ENCODE measurements at regions not wholly inside any gene's neighbourhood (a gene's known extent, or its start where the extent isn't known, plus 50 kb on each side); places are given as distances from the start of the nearest gene placed in this dataset.

DNA sequence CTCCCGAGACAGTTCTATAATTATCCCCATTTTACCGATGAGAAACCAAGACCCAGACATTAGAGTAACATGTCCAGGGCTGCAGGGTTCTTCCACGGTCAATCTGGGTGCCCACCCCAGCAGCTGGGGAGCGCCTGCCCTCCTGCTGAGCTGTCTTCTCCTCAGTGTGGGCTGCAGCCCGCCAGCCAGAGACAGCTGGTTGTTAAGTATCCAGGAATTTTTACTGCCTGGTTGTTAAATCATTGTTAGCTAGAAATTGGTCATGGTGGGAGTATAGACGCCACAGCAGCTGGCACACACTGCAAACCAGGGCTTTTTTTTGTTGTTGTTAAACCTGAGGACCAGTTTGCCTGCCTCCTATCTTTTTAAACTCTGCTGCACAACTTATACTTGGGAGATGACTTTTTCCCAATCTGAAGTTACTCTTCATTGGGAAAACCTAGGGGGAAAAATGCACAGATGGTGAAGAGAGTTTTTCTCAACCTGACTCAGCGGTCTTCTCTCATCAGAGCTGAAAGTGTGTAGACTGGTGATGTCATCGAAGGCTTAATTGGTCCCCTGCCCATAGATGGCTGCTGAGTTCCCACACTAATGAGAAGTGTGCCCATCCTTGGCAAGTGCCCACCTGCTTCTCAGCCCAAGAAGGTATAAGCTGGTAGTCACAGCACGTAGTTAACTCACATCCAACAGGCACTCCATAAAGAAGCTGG, 208.6 kb downstream of the DRD1 start:
- Histone ChIP-seq H3K4me1 (no peaks in the 10 kb centered on the region), H3K36me3 (no peaks in the 10 kb centered on the region), H3K27me3 (peaks cover 0 to 4% of the 10 kb centered on the region in 2 donors), H3K4me3 (no peak overlapping the region), H3K27ac (no peak overlapping the region), H3K9me3 (no peaks in the 10 kb centered on the region)
- DNase-seq (ENCODE audit: low spot score in 2 of 2): no peak
- no peak for TF ChIP-seq POLR2A (IDR thresholded peaks at IDR 0.05)
- TF ChIP-seq POLR2AphosphoS5 (IDR thresholded peaks at IDR 0.05): no peak
- TF ChIP-seq, protein P1, sequence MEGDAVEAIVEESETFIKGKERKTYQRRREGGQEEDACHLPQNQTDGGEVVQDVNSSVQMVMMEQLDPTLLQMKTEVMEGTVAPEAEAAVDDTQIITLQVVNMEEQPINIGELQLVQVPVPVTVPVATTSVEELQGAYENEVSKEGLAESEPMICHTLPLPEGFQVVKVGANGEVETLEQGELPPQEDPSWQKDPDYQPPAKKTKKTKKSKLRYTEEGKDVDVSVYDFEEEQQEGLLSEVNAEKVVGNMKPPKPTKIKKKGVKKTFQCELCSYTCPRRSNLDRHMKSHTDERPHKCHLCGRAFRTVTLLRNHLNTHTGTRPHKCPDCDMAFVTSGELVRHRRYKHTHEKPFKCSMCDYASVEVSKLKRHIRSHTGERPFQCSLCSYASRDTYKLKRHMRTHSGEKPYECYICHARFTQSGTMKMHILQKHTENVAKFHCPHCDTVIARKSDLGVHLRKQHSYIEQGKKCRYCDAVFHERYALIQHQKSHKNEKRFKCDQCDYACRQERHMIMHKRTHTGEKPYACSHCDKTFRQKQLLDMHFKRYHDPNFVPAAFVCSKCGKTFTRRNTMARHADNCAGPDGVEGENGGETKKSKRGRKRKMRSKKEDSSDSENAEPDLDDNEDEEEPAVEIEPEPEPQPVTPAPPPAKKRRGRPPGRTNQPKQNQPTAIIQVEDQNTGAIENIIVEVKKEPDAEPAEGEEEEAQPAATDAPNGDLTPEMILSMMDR (IDR thresholded peaks at IDR 0.05): no peak
- intact Hi-C loops (cut with DNase I; ENCODE audit: low total_unique reads): no loop called here

GRCh38 chr5:175230299-175230698, 213.7 kb downstream of the DRD1 start:
- Histone ChIP-seq H3K9me3 (no peaks in the 10 kb centered on the region), H3K4me3 (no peak overlapping the region), H3K27ac (no peak overlapping the region), H3K4me1 (no peaks in the 10 kb centered on the region), H3K27me3 (no peaks in the 10 kb centered on the region), H3K36me3 (no peaks in the 10 kb centered on the region)
- TF ChIP-seq POLR2A (IDR thresholded peaks at IDR 0.05): no peak
- TF ChIP-seq, protein P1 (IDR thresholded peaks at IDR 0.05): no peak
- no peak for TF ChIP-seq POLR2AphosphoS5 (IDR thresholded peaks at IDR 0.05)
- intact Hi-C loops (cut with DNase I; ENCODE audit: low total_unique reads): no loop called here
- no peak for DNase-seq (ENCODE audit: low spot score in 2 of 2)

DNA sequence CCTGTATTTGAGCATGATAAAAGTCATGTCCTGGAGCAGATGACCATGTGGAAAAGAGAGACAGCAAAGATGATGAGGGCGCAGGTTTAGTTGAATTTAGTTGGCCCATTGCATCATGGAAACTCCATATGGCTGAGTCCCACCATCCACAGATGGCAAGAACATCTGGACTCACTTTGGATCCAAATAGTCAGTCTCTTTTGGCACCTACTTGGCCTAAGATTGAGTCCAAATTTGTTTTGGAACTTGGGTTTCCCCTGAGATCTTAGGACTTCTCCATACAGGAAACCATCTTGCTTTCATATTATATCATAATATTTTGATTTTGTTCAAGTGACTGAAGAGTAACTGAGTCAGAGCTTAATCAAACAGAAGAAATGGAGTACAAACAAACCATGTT, 217.5 kb downstream of the DRD1 start:
- Histone ChIP-seq H3K9me3 (no peaks in the 10 kb centered on the region), H3K27ac (no peak overlapping the region), H3K4me1 (no peaks in the 10 kb centered on the region), H3K27me3 (no peaks in the 10 kb centered on the region), H3K4me3 (no peak overlapping the region), H3K36me3 (no peaks in the 10 kb centered on the region)
- no peak for TF ChIP-seq POLR2AphosphoS5 (IDR thresholded peaks at IDR 0.05)
- TF ChIP-seq, protein P1 (IDR thresholded peaks at IDR 0.05): no peak
- no peak for TF ChIP-seq POLR2A (IDR thresholded peaks at IDR 0.05)
- no peak for DNase-seq (ENCODE audit: low spot score in 2 of 2)
- intact Hi-C loops (cut with DNase I; ENCODE audit: low total_unique reads): no loop called here

DNA sequence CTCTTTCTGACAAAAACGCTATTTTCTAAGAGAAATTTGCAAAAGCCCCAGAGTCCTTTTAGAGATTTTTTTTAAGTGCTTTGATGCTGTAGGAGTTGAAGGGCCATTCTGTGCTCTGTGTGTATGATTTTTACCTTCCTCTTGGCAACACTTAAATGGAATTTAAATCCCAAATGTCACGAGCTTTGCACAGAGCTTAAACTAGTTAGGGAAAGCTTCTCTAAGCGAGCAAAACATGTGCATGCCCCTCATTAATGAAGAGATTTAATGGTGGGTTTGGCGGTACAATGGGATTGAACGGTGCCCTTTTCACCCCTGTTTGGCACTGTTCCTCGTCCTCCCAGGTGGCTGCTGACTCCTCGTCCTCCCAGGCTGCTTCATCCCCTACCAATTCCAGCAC, 220.7 kb downstream of the DRD1 start:
- Histone ChIP-seq H3K4me3 (no peak overlapping the region), H3K9me3 (no peaks in the 10 kb centered on the region), H3K27me3 (peaks cover 0 to 5% of the 10 kb centered on the region in 2 donors), H3K4me1 (no peaks in the 10 kb centered on the region), H3K27ac (no peak overlapping the region), H3K36me3 (no peaks in the 10 kb centered on the region)
- intact Hi-C loops (cut with DNase I; ENCODE audit: low total_unique reads): no loop called here
- TF ChIP-seq POLR2AphosphoS5 (IDR thresholded peaks at IDR 0.05): no peak
- no peak for DNase-seq (ENCODE audit: low spot score in 2 of 2)

DNA sequence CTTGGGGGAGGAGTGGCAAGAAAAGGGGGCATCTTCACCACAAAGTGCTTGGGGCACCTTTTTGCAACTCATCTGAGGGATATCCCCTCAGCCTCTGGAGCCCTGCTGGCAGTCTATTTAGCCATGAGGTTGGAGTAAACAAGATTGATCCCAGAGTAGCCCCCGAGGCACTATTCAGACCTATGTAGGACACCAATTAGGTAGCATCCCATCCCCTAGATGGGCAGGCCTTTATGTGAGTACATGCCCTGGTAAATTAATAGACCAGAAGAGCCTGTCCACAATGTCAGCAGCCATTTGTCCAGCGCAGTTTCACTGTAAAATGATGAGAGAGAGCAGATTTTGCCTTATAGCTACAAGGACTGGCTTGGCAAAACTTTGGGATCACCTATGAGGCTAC, 221.4 kb downstream of the DRD1 start:
- TF ChIP-seq POLR2AphosphoS5 (IDR thresholded peaks at IDR 0.05) (no peak), POLR2A (IDR thresholded peaks at IDR 0.05) (no peak)
- TF ChIP-seq, protein P1 (IDR thresholded peaks at IDR 0.05): no peak
- no peaks in the 10 kb centered on the region for H3K36me3 ChIP-seq
- DNase-seq (ENCODE audit: low spot score in 2 of 2): no peak
- H3K27me3 ChIP-seq: peaks cover 0 to 5% of the 10 kb centered on the region in 2 donors
- H3K27ac ChIP-seq: no peak overlapping the region
- H3K9me3 ChIP-seq: no peaks in the 10 kb centered on the region
- intact Hi-C loops (cut with DNase I; ENCODE audit: low total_unique reads): no loop called here
- no peaks in the 10 kb centered on the region for H3K4me1 ChIP-seq
- no peak overlapping the region for H3K4me3 ChIP-seq

All from breast epithelium (tissue), 4 donors.